ENCODE measurements at regions not wholly inside any gene's neighbourhood (a gene's known extent, or its start where the extent isn't known, plus 50 kb on each side); places are given as distances from the start of the nearest gene placed in this dataset.
"Not testable (repeated sequence)": the region's sequence is repeated elsewhere in the genome, so short reads cannot be mapped to it uniquely, and the experiment has no call there.

- DNase-seq (ENCODE audit: low spot score) (no peak), ATAC-seq (no peak)
- intact Hi-C loops (cut with DNase I): no loop called here
Observed at GRCh38 chr6:4341078-4341797, 205.9 kb upstream of the ECI2 start.

- no peak for DNase-seq (ENCODE audit: low spot score)
- no peak for ATAC-seq
- intact Hi-C loops (cut with DNase I): no loop called here
Observed at GRCh38 chr6:4340544-4340943, 205.2 kb upstream of the ECI2 start.

- DNase-seq (ENCODE audit: low spot score) (no peak), ATAC-seq (no peak)
- intact Hi-C loops (cut with DNase I): no loop called here
Observed at GRCh38 chr6:4338884-4339283, 203.5 kb upstream of the ECI2 start.

- DNase-seq (ENCODE audit: low spot score) (no peak), ATAC-seq (no peak)
- intact Hi-C loops (cut with DNase I): no loop called here
Observed at GRCh38 chr6:4336778-4337442, 201.5 kb upstream of the ECI2 start.

- no peak for DNase-seq (ENCODE audit: low spot score)
- intact Hi-C loops (cut with DNase I): no loop called here
- ATAC-seq: no peak
Observed at GRCh38 chr6:4336084-4336483, 200.7 kb upstream of the ECI2 start.

GRCh38 chr6:4334158-4334740 lies 198.9 kb upstream of the ECI2 start:
- ATAC-seq; DNase-seq (ENCODE audit: low spot score); intact Hi-C loops (cut with DNase I): not testable (repeated sequence)

- no peak for ATAC-seq
- intact Hi-C loops (cut with DNase I): loop anchor here (5.0 kb wide), 1 partner anchor 319 kb away; no protein-coding TSS in a partner anchor
Observed at GRCh38 chr6:4327841-4328240, 192.5 kb upstream of the ECI2 start.

GRCh38 chr6:4324746-4325145 lies 189.4 kb upstream of the ECI2 start:
- DNase-seq (ENCODE audit: low spot score) (no peak), ATAC-seq (no peak)
- intact Hi-C loops (cut with DNase I): loop anchor here (5.0 kb wide), 1 partner anchor 323 kb away; no protein-coding TSS in a partner anchor

More at GRCh38 chr6:4327841-4328240, 192.5 kb upstream of the ECI2 start:
- DNase-seq (ENCODE audit: low spot score): no peak

GRCh38 chr6:4323322-4323721 lies 187.9 kb upstream of the ECI2 start:
- ATAC-seq: no peak
- intact Hi-C loops (cut with DNase I): no loop called here
- no peak for DNase-seq (ENCODE audit: low spot score)

- ATAC-seq (peak; percentile 86), DNase-seq (ENCODE audit: low spot score) (no peak)
- intact Hi-C loops (cut with DNase I): no loop called here
Observed at GRCh38 chr6:4322846-4323309, 187.5 kb upstream of the ECI2 start.

- ATAC-seq (no peak), DNase-seq (ENCODE audit: low spot score) (no peak)
- intact Hi-C loops (cut with DNase I): no loop called here
Observed at GRCh38 chr6:4322134-4322845, 186.9 kb upstream of the ECI2 start.

- DNase-seq (ENCODE audit: low spot score) (no peak), ATAC-seq (no peak)
- intact Hi-C loops (cut with DNase I): no loop called here
Observed at GRCh38 chr6:4320860-4321259, 185.5 kb upstream of the ECI2 start.

GRCh38 chr6:4319981-4320683 lies 184.8 kb upstream of the ECI2 start:
- DNase-seq (ENCODE audit: low spot score) (no peak), ATAC-seq (peak; percentile 50)
- intact Hi-C loops (cut with DNase I): no loop called here

- no peak for DNase-seq (ENCODE audit: low spot score)
- no peak for ATAC-seq
- intact Hi-C loops (cut with DNase I): no loop called here
Observed at GRCh38 chr6:4318321-4318720, 182.9 kb upstream of the ECI2 start.

GRCh38 chr6:4316867-4317400 lies 181.6 kb upstream of the ECI2 start:
- DNase-seq (ENCODE audit: low spot score): no peak
- intact Hi-C loops (cut with DNase I): no loop called here
- ATAC-seq: peak; percentile 72

- ATAC-seq (no peak), DNase-seq (ENCODE audit: low spot score) (no peak)
- intact Hi-C loops (cut with DNase I): no loop called here
Observed at GRCh38 chr6:4314201-4314707, 178.9 kb upstream of the ECI2 start.

- intact Hi-C loops (cut with DNase I): no loop called here
- no peak for DNase-seq (ENCODE audit: low spot score)
- ATAC-seq: peak; percentile 67
Observed at GRCh38 chr6:4313044-4313686, 177.8 kb upstream of the ECI2 start.

Measured in sciatic nerve (tissue), 2 donors.